ENCODE measurements at regions not wholly inside any gene's neighbourhood (a gene's known extent, or its start where the extent isn't known, plus 50 kb on each side); places are given as distances from the start of the nearest gene placed in this dataset.

DNA sequence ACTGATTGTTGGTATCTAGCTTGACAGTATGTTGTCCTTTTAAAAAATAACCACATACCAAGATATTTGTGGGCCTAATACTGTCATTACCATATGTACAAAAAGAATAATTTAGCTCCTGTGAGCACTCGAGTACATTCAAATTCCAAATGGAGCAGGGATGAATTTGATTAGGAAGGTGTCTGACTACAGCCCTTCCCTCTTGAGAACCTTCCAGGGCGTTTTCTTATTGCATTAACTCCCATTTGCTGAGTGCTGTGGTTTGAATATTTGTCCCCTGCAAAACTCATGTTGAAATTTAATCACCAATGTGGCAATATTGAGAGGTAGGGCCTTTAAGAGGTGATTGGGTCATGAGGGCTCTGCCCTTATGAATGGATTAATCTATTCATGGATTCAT, 76.9 kb upstream of the RALY start:
- TF ChIP-seq TAF15 (IDR thresholded peaks at IDR 0.05; ENCODE audit: low read depth, low read length, poor library complexity, severe bottlenecking), result no peak
- TF ChIP-seq, protein P1, sequence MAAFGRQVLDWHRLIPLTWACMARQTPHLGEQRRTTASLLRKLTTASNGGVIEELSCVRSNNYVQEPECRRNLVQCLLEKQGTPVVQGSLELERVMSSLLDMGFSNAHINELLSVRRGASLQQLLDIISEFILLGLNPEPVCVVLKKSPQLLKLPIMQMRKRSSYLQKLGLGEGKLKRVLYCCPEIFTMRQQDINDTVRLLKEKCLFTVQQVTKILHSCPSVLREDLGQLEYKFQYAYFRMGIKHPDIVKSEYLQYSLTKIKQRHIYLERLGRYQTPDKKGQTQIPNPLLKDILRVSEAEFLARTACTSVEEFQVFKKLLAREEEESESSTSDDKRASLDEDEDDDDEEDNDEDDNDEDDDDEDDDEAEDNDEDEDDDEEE (CRISPR knock-in tag; IDR thresholded peaks at IDR 0.05), result no peak
- TF ChIP-seq ZNF83 (CRISPR knock-in tag; IDR thresholded peaks at IDR 0.05; ENCODE audit: borderline replicate concordance), result no peak
- TF ChIP-seq SPEN (CRISPR knock-in tag; IDR thresholded peaks at IDR 0.05; ENCODE audit: low read depth), result no peak
- TF ChIP-seq, protein P2, sequence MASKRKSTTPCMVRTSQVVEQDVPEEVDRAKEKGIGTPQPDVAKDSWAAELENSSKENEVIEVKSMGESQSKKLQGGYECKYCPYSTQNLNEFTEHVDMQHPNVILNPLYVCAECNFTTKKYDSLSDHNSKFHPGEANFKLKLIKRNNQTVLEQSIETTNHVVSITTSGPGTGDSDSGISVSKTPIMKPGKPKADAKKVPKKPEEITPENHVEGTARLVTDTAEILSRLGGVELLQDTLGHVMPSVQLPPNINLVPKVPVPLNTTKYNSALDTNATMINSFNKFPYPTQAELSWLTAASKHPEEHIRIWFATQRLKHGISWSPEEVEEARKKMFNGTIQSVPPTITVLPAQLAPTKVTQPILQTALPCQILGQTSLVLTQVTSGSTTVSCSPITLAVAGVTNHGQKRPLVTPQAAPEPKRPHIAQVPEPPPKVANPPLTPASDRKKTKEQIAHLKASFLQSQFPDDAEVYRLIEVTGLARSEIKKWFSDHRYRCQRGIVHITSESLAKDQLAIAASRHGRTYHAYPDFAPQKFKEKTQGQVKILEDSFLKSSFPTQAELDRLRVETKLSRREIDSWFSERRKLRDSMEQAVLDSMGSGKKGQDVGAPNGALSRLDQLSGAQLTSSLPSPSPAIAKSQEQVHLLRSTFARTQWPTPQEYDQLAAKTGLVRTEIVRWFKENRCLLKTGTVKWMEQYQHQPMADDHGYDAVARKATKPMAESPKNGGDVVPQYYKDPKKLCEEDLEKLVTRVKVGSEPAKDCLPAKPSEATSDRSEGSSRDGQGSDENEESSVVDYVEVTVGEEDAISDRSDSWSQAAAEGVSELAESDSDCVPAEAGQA (IDR thresholded peaks at IDR 0.05; ENCODE audit: low read depth), result no peak
- TF ChIP-seq, protein P2 (CRISPR knock-in tag; IDR thresholded peaks at IDR 0.05; ENCODE audit: borderline replicate concordance), result no peak
- TF ChIP-seq ZNF747 (CRISPR knock-in tag; IDR thresholded peaks at IDR 0.05; ENCODE audit: borderline replicate concordance), result no peak
- no peak for TF ChIP-seq ZMYM3 (CRISPR knock-in tag; IDR thresholded peaks at IDR 0.05)
- no peak for TF ChIP-seq KLF13 (CRISPR knock-in tag; IDR thresholded peaks at IDR 0.05)
- TF ChIP-seq, protein P3, sequence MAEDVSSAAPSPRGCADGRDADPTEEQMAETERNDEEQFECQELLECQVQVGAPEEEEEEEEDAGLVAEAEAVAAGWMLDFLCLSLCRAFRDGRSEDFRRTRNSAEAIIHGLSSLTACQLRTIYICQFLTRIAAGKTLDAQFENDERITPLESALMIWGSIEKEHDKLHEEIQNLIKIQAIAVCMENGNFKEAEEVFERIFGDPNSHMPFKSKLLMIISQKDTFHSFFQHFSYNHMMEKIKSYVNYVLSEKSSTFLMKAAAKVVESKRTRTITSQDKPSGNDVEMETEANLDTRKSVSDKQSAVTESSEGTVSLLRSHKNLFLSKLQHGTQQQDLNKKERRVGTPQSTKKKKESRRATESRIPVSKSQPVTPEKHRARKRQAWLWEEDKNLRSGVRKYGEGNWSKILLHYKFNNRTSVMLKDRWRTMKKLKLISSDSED (CRISPR knock-in tag; IDR thresholded peaks at IDR 0.05), result no peak
- no peak for TF ChIP-seq GATAD1 (CRISPR knock-in tag; IDR thresholded peaks at IDR 0.05)
- no peak for TF ChIP-seq ZNF562 (CRISPR knock-in tag; IDR thresholded peaks at IDR 0.05; ENCODE audit: borderline replicate concordance)
- TF ChIP-seq HDAC1 (CRISPR knock-in tag; IDR thresholded peaks at IDR 0.05), result no peak
- Histone ChIP-seq H3K27me3 (ENCODE audit: control insufficient read depth in 1 of 2, insufficient read depth in 2 of 2, low read length in 2 of 2) (peaks cover 0 to 4% of the 10 kb centered on the region in 2 experiments; a peak in 1 of 5 replicates), H3K9ac (ENCODE audit: insufficient read depth, low read depth, low read length) (no peak overlapping the region), H3K4me2 (ENCODE audit: low read depth, low read length) (no peak overlapping the region), H2AFZ (ENCODE audit: low read length) (no peak overlapping the region), H3K9me3 (ENCODE audit: low read length) (no peaks in the 10 kb centered on the region), H3K36me3 (replicated peaks in 1 of 2; ENCODE audit: control insufficient read depth in 1 of 2, insufficient read depth in 2 of 2, low read length in 2 of 2) (no peaks in the 10 kb centered on the region), H3K4me1 (ENCODE audit: insufficient read depth, low read length) (peaks cover 28% of the 10 kb centered on the region), H3K79me2 (ENCODE audit: insufficient read depth, low read length) (no peaks in the 10 kb centered on the region), H3K27ac (ENCODE audit: extremely low read length, insufficient read depth, low read length) (no peak overlapping the region), H4K20me1 (ENCODE audit: insufficient read depth, low read length) (no peaks in the 10 kb centered on the region), H3K4me3 (replicated peaks in 1 of 3; ENCODE audit: insufficient read depth in 1 of 3, low read depth in 2 of 3, low read length in 3 of 3) (no peak overlapping the region)
- intact Hi-C loops (cut with micrococcal nuclease; ENCODE audit: unreplicated experiment) (no loop called here), in situ Hi-C loops (cut with HindIII; ENCODE audit: extremely low pct_ligation_motif_present, low pct_unique_long_range_greater_than_20kb) (no loop called here)
- DNase-seq (ENCODE audit: low spot score) (no peak), FAIRE-seq (no peak), ATAC-seq (no peak)
- CTCF ChIA-PET (ENCODE audit: low intra/inter-chr PET ratio, low total read pairs), result interaction anchor here (1.4 to 3.1 kb wide), 2 partner anchors 152 to 153 kb away, joined by 3 to 31 read pairs; no protein-coding TSS in a partner anchor
- POLR2A ChIA-PET, result no interaction called here
- no TSS peak for BruUV-seq (replicated peaks)
- WGBS (ENCODE audit: low lambda C conversion rate), result 29% methylated on average over 2 of the region's 2 CpGs
